ENCODE measurements at regions not wholly inside any gene's neighbourhood (a gene's known extent, or its start where the extent isn't known, plus 50 kb on each side); places are given as distances from the start of the nearest gene placed in this dataset.

- Histone ChIP-seq H3K4me1 (ENCODE audit: control insufficient read depth, insufficient read depth, low read length, poor library complexity, severe bottlenecking) (no peaks in the 10 kb centered on the region), H3K27ac (ENCODE audit: low read depth, low read length, severe bottlenecking) (no peak overlapping the region), H3K36me3 (ENCODE audit: control insufficient read depth, insufficient read depth, low read length) (no peaks in the 10 kb centered on the region), H3K9me3 (ENCODE audit: control insufficient read depth, low read length) (no peaks in the 10 kb centered on the region), H3K4me3 (ENCODE audit: extremely low read depth, insufficient read depth, low read length, poor library complexity, severe bottlenecking) (no peak overlapping the region)
- WGBS, 2 experiments (ENCODE audit: insufficient coverage in 2 of 2) = 80 to 94% methylated on average over 1 to 2 of the region's 2 CpGs
Observed at GRCh38 chr4:82031376-82031927, 342.3 kb downstream of the HNRNPD start.

- WGBS, 2 experiments (ENCODE audit: insufficient coverage in 2 of 2) = 86 to 100% methylated on average over 1 of the region's 2 CpGs
Observed at GRCh38 chr4:82017680-82018079, 356.1 kb downstream of the HNRNPD start.

GRCh38 chr4:82005158-82005557 is 368.6 kb downstream of the HNRNPD start:
- no peak overlapping the region for H3K4me3 ChIP-seq (ENCODE audit: extremely low read depth, insufficient read depth, low read length, poor library complexity, severe bottlenecking)
- H3K9me3 ChIP-seq (ENCODE audit: control insufficient read depth, low read length) = no peaks in the 10 kb centered on the region
- WGBS, 2 experiments (ENCODE audit: insufficient coverage in 2 of 2) = 71 to 100% methylated on average over 1 of the region's 1 CpG
- H3K4me1 ChIP-seq (ENCODE audit: control insufficient read depth, insufficient read depth, low read length, poor library complexity, severe bottlenecking) = no peaks in the 10 kb centered on the region
- H3K27ac ChIP-seq (ENCODE audit: low read depth, low read length, severe bottlenecking) = no peak overlapping the region
- no peaks in the 10 kb centered on the region for H3K36me3 ChIP-seq (ENCODE audit: control insufficient read depth, insufficient read depth, low read length)

More at GRCh38 chr4:82017680-82018079, 356.1 kb downstream of the HNRNPD start:
- no peak overlapping the region for H3K4me3 ChIP-seq (ENCODE audit: extremely low read depth, insufficient read depth, low read length, poor library complexity, severe bottlenecking)
- H3K36me3 ChIP-seq (ENCODE audit: control insufficient read depth, insufficient read depth, low read length) = no peaks in the 10 kb centered on the region
- no peaks in the 10 kb centered on the region for H3K4me1 ChIP-seq (ENCODE audit: control insufficient read depth, insufficient read depth, low read length, poor library complexity, severe bottlenecking)
- no peaks in the 10 kb centered on the region for H3K9me3 ChIP-seq (ENCODE audit: control insufficient read depth, low read length)
- no peak overlapping the region for H3K27ac ChIP-seq (ENCODE audit: low read depth, low read length, severe bottlenecking)

DNA sequence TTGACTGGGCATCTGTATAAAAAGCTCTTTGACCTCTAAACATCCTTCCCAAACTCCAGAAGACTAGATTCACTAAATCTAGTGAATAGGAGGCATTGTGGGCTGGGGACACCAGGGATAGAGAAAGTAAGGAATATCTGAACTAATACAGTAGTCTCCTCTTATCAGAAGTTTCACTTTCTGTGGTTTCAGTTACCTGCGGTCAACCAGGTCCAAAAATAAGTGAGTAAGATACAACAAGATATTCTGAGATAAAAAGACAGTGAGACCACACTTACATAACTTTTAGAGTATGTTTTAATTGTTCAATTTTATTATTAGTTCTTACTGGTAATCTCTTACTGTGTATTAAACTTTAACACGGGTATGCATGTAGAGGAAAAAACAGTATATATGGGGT is 376.5 kb downstream of the HNRNPD start:
- WGBS, 2 experiments (ENCODE audit: insufficient coverage in 2 of 2) = no CpG with 5 or more reads among the region's 2 CpGs
- Histone ChIP-seq H3K4me1 (ENCODE audit: control insufficient read depth, insufficient read depth, low read length, poor library complexity, severe bottlenecking) (no peaks in the 10 kb centered on the region), H3K9me3 (ENCODE audit: control insufficient read depth, low read length) (no peaks in the 10 kb centered on the region), H3K36me3 (ENCODE audit: control insufficient read depth, insufficient read depth, low read length) (no peaks in the 10 kb centered on the region), H3K4me3 (ENCODE audit: extremely low read depth, insufficient read depth, low read length, poor library complexity, severe bottlenecking) (no peak overlapping the region), H3K27ac (ENCODE audit: low read depth, low read length, severe bottlenecking) (no peak overlapping the region)

DNA sequence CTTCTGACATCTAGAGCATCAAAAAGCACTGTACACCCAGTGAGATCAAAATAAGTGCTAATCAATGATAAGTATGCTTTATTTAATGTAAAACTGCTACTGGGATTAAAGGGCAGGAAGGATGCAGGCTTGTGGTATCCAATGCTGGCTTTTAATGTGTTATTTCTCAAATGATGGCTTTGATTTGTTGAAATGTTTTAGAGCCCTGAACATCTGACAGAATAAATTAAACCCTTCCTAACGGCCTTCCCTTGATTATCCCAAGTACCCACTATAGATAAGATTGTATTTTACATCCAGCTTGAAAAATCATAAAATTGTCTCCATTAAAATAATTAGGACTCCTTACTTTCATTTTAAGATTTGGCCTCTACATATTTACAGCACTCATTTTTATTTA is 382.9 kb downstream of the HNRNPD start:
- Histone ChIP-seq H3K4me3 (ENCODE audit: extremely low read depth, insufficient read depth, low read length, poor library complexity, severe bottlenecking) (no peak overlapping the region), H3K36me3 (ENCODE audit: control insufficient read depth, insufficient read depth, low read length) (no peaks in the 10 kb centered on the region), H3K27ac (ENCODE audit: low read depth, low read length, severe bottlenecking) (no peak overlapping the region), H3K4me1 (ENCODE audit: control insufficient read depth, insufficient read depth, low read length, poor library complexity, severe bottlenecking) (no peaks in the 10 kb centered on the region), H3K9me3 (ENCODE audit: control insufficient read depth, low read length) (no peaks in the 10 kb centered on the region)
- no CpG with 5 or more reads among the region's 1 CpG for WGBS, 2 experiments (ENCODE audit: insufficient coverage in 2 of 2)

DNA sequence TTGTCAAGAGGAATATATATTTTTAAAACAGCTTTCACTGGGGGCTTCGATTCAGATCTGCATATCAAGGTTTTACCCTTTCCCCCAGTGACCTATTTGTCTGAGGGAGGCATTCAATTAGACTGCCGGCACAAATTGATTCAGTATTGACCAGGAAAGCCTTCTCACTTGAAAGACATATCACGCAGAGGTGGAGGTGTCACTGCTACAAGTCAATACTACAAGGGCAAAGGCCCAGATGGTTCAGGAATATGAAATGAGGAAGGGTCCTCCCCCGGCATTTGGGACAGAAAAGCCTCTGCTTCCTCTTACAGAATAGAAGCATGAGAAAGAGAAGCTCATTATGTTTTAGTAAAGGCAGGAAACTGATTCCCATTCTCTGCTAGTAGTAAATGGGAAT is 383.6 kb downstream of the HNRNPD start:
- Histone ChIP-seq H3K36me3 (ENCODE audit: control insufficient read depth, insufficient read depth, low read length) (no peaks in the 10 kb centered on the region), H3K9me3 (ENCODE audit: control insufficient read depth, low read length) (no peaks in the 10 kb centered on the region), H3K4me1 (ENCODE audit: control insufficient read depth, insufficient read depth, low read length, poor library complexity, severe bottlenecking) (no peaks in the 10 kb centered on the region), H3K4me3 (ENCODE audit: extremely low read depth, insufficient read depth, low read length, poor library complexity, severe bottlenecking) (no peak overlapping the region), H3K27ac (ENCODE audit: low read depth, low read length, severe bottlenecking) (no peak overlapping the region)
- 74% methylated on average over 3 of the region's 4 CpGs; no CpG with 5 or more reads in 1 of the 2 experiments for WGBS, 2 experiments (ENCODE audit: insufficient coverage in 2 of 2)

DNA sequence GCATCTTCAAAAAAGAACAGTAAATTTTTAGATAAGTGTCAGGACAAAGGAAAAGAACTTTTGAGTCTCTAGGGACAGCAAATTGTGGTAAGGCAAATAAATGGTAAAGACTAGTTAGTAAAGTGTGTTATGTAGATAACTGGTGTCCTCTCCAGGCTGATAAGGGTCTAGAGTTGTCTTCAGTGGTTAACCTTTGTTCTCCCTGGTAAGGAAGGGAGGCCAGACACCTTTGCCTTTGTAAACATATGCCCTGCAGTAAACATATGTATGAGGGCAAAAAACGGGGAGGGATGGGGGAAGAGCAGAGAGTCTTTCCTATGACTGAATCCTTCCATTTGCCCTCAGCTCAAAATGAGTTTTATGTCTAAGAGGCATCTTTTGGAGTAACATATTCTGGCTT is 384.6 kb downstream of the HNRNPD start:
- no peak overlapping the region for H3K27ac ChIP-seq (ENCODE audit: low read depth, low read length, severe bottlenecking)
- no peak overlapping the region for H3K4me3 ChIP-seq (ENCODE audit: extremely low read depth, insufficient read depth, low read length, poor library complexity, severe bottlenecking)
- H3K4me1 ChIP-seq (ENCODE audit: control insufficient read depth, insufficient read depth, low read length, poor library complexity, severe bottlenecking) = no peaks in the 10 kb centered on the region
- 100% methylated on average over 1 of the region's 1 CpG; no CpG with 5 or more reads in 1 of the 2 experiments for WGBS, 2 experiments (ENCODE audit: insufficient coverage in 2 of 2)
- H3K9me3 ChIP-seq (ENCODE audit: control insufficient read depth, low read length) = no peaks in the 10 kb centered on the region
- no peaks in the 10 kb centered on the region for H3K36me3 ChIP-seq (ENCODE audit: control insufficient read depth, insufficient read depth, low read length)

GRCh38 chr4:81988178-81988577 is 385.6 kb downstream of the HNRNPD start:
- 78 to 100% methylated on average over 1 to 3 of the region's 4 CpGs for WGBS, 2 experiments (ENCODE audit: insufficient coverage in 2 of 2)
- no peak overlapping the region for H3K27ac ChIP-seq (ENCODE audit: low read depth, low read length, severe bottlenecking)
- no peaks in the 10 kb centered on the region for H3K9me3 ChIP-seq (ENCODE audit: control insufficient read depth, low read length)
- no peaks in the 10 kb centered on the region for H3K4me1 ChIP-seq (ENCODE audit: control insufficient read depth, insufficient read depth, low read length, poor library complexity, severe bottlenecking)
- H3K36me3 ChIP-seq (ENCODE audit: control insufficient read depth, insufficient read depth, low read length) = no peaks in the 10 kb centered on the region
- H3K4me3 ChIP-seq (ENCODE audit: extremely low read depth, insufficient read depth, low read length, poor library complexity, severe bottlenecking) = no peak overlapping the region

DNA sequence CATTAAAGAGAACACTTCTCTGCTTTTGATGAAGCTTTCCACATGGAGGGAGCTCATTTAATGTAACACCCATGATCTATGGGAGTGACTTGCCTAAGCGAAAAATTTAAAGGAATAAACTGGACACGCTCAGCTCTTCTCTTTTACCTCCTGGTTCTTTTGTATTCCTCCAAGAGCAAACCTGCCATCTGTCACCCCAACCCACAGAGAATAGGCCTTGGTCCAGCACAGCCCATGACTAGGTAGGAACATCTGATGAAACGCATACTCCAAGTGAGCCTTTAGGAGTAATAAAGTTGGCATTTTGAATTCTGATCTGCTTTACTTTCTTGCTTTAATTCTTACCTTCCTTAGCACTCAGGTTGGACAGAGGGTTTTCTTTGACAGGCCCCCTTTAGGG is 389.0 kb downstream of the HNRNPD start:
- Histone ChIP-seq H3K4me3 (ENCODE audit: extremely low read depth, insufficient read depth, low read length, poor library complexity, severe bottlenecking) (no peak overlapping the region), H3K4me1 (ENCODE audit: control insufficient read depth, insufficient read depth, low read length, poor library complexity, severe bottlenecking) (no peaks in the 10 kb centered on the region), H3K27ac (ENCODE audit: low read depth, low read length, severe bottlenecking) (no peak overlapping the region), H3K9me3 (ENCODE audit: control insufficient read depth, low read length) (no peaks in the 10 kb centered on the region), H3K36me3 (ENCODE audit: control insufficient read depth, insufficient read depth, low read length) (no peaks in the 10 kb centered on the region)
- WGBS, 2 experiments (ENCODE audit: insufficient coverage in 2 of 2) = 78 to 100% methylated on average over 1 of the region's 3 CpGs

DNA sequence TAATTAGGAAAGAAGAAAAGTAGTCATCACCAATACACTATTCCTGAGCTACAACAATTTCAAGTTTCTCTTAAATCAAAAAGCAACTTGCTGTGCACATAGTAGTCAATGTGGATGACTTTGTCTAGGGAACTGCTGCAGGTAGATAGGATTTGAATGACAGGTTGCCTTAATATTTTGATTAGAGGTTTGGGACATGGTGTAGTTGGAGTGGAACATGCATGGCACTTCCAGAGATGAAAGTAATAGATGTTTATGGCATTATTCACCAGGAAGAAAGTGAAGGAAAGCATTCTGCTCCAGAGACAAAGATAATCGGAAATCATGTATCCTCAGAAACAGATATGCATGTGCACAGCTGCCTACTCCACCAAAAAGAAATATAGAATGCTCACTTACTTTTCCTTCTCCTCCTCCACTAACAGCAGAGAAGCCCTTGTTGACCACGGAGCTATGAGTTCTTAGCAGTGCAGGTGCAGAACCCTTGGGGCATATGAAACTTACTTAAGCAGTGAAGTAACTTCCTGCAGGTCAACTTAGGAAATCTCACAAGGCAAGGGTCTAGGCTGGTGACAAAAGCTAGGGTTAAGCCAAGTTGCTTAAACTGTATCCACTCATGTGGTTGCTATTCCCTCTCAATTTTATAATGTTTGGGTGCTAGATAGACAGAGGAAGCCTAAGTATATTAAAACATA is 390.8 kb downstream of the HNRNPD start:
- no peaks in the 10 kb centered on the region for H3K4me1 ChIP-seq (ENCODE audit: control insufficient read depth, insufficient read depth, low read length, poor library complexity, severe bottlenecking)
- H3K36me3 ChIP-seq (ENCODE audit: control insufficient read depth, insufficient read depth, low read length) = no peaks in the 10 kb centered on the region
- H3K4me3 ChIP-seq (ENCODE audit: extremely low read depth, insufficient read depth, low read length, poor library complexity, severe bottlenecking) = no peak overlapping the region
- no peak overlapping the region for H3K27ac ChIP-seq (ENCODE audit: low read depth, low read length, severe bottlenecking)
- 40 to 56% methylated on average over 1 of the region's 2 CpGs for WGBS, 2 experiments (ENCODE audit: insufficient coverage in 2 of 2)
- no peaks in the 10 kb centered on the region for H3K9me3 ChIP-seq (ENCODE audit: control insufficient read depth, low read length)

GRCh38 chr4:81981218-81981617 is 392.6 kb downstream of the HNRNPD start:
- Histone ChIP-seq H3K9me3 (ENCODE audit: control insufficient read depth, low read length) (no peaks in the 10 kb centered on the region), H3K4me3 (ENCODE audit: extremely low read depth, insufficient read depth, low read length, poor library complexity, severe bottlenecking) (no peak overlapping the region), H3K4me1 (ENCODE audit: control insufficient read depth, insufficient read depth, low read length, poor library complexity, severe bottlenecking) (no peaks in the 10 kb centered on the region), H3K36me3 (ENCODE audit: control insufficient read depth, insufficient read depth, low read length) (no peaks in the 10 kb centered on the region), H3K27ac (ENCODE audit: low read depth, low read length, severe bottlenecking) (no peak overlapping the region)
- WGBS, 2 experiments (ENCODE audit: insufficient coverage in 2 of 2) = 76 to 90% methylated on average over 3 of the region's 3 CpGs
